NCI-H1694 treated with DMSO at 0.1 percent for 48 hours (cell line): ENCODE measurements at regions not wholly inside any gene's neighbourhood (a gene's known extent, or its start where the extent isn't known, plus 50 kb on each side); places are given as distances from the start of the nearest gene placed in this dataset.

ENCODE experiments used
- DNase-seq: peaks from one replicate; lab custom pipeline; 2025; lab: John Stamatoyannopoulos, UW

DNA sequence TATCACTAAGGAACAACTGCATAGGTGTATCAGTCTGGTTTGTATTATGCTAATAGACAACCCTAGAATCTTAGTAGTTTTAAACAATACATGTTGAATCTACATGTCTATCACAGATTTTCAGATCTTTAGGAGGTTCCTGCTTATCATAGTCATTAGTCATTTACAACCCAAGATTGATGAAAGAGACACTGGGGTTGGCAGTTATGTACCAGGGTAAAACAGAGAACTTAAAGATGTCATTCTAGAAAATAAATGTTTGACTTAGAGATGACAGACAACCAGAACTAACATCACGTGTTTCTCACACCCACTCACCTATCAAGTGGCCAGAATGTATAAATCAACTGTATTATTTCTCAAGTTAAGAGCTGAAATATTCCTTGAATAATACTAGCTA is 181.9 kb downstream of the PABPC4L start:
- DNase-seq, result no peak

DNA sequence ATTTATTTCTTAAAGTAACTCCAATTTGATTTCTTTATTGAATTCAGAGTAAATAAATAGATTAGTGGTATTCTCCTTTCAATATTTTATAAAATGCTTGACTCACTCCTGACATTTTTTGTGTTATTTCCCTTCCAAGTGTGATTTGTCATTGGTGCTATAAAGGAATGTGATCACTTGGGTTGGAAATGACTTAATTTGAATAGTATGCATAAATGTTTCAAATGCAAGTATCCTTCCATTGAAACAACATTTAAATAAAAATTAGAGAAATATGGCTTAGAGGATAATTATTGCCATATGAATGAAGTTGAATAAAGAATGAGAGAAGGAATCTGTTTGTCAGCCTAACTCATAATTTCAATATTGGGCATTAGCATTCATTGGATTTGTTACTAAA is 182.7 kb downstream of the PABPC4L start:
- DNase-seq, result no peak

DNA sequence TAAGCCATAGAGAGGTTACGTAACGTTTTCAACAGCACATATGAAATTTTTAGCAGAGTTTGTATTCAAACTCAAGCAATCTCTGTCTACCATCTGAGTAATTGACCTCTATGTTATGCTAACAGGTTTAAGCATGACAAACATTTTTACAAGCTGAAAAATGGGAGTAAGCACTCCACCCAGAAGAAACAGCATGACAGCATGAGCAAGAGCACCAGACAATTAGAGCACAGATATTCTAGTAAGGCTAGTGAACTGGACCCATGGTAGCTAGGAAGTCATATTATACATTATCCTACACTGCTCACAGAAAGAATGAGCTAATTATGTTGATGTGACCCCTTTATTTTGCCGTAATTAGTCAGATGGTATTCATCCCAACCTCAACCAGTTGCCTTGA is 200.5 kb downstream of the PABPC4L start:
- DNase-seq, result no peak

DNA sequence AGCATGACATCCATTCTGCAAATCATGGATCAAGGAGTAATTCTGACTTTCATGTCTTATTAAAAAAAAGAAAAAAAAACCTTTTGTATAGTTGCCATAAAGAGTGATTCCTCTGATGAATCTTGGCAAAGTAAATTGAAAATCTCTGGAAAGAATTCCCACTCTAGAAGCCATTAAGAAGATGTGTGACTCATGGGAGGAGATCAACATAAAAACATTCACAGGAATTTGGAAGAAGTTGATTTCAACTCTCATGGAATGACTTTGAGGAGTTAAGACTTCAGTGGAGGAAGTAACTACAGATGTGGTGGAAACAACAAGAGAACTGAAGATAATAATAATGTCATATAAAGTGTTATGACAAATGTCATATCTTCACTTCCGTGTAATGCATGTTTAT is 204.2 kb downstream of the PABPC4L start:
- no peak for DNase-seq

DNA sequence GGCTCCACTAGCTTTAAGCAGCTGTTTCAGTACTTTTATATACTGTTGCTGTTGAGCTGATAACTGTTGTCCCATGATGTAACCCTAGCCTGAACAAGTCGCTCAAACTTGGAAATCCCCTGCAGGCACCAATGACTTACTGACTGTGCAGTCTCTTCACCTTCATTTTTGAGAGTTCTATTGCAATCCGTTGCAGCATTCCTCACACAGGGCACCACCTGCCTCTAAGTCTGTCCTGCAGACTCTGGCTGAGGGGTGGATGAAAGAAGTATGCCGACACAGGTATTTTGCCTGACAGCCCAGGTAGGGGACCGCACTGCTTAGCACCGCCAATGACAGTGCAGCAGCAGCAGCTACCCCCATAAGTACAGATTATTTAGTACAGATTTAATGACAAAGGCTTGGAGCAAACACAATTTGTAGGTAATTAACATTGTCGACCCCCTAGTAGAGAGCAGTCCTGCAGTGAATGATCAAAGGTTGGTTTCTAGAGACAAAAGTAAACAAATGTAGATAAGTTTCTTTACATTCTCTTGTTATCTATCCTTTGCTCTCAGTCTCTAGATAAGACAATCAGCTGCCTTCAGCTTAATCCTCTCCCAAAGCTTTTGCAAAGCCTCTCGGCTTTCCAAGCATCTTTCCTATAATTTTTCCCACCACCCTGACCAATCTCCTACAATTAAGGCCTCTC is 205.0 kb downstream of the PABPC4L start:
- DNase-seq, result no peak

DNA sequence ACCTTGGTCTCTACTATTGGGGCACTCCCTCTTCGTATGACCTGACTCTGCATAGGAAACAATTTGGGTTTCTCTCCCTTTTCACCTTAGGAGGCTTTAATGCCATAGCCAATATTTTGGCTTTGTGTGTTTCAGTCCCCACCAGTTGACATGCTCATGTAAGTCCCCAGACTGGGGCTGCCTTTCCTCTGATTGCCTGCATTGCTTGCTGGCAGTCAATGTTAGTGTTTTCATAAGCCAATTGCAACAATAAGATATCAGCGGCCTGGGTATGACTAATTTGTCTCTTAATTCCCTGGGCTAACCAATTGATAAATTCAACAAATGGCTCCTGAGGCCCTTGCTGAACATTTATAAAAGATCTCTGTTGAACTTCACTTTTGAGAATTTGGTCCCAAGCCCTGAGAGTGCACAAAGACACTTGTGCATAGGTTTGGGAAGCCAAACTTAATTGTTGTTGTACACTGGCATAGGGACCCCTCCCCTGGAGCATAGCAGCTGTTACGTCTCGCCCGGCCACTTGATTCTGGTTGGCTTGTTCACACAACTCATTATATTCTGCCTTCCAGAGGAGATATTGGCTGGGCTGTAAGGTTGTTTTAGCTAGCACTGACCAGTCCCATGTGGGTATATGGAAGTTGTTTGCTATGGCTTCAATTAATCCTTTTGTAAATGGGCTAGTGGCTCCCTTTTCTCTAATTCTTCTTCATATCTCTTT is 206.2 kb downstream of the PABPC4L start:
- no peak for DNase-seq

DNA sequence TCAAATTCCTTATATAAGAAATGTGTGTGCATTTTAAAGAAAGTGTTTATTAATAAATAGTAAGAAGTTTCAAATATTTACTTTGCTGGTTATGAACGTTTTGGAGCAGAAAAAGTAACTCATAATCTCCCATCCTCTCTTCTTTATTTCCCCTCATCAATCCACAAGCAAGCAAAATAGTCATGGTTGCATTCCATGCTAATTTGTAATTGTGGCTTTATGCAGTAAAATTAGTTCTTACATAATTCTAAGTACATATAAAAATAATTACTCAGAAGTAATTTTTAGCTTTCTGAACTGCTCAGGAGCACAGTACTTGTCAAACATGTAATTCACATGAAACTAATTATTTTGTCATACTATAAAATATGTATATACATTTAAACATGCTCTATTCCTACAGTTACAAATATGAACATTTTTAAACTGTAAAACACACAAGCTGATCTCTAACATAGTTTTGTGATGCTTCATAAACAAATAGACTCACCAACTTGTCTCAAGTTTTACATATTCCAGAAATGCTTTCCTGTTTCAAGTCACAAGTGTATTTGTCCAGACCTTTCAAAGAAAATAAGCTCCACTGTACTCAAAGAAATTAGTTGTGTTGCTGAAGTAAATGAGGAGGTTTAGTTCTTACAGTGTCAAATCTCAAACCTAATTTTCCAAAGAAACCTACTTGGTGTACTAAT is 218.9 kb downstream of the PABPC4L start:
- no peak for DNase-seq

DNA sequence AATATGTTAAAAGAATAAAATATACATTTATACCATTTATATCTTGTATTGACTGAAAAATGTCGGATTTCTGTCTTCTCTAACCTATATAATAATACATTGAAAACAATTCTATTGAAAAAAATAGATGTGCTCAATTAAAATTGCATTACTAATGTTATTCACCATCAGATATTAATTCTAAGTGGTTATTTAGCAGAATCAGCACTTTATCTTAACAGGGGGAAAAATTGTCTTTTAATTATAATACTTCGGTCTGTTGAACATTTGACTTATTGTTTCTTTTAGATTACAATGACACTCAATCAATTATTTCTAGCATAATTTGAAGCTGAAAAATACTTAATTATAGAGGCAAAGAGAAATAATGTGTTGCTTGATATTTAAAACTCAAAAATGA is 220.3 kb downstream of the PABPC4L start:
- no peak for DNase-seq

DNA sequence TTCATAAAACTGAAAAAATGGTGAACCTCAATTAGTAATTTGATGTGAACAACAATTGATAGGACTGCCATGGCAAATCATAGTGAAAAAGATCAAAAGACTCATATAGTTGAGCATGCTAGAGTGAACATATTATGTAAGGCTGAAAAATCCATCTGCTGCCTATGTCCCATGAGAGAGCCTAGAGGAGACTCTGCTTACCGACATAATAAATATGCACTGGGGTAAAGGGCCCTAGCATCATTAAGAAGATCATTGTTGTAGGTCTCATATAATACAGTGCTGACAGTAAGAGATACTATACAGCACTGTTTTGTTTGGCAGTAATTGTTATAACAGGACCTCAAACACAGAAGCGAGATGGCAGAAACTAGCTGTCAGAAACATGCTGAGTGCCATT is 229.0 kb downstream of the PABPC4L start:
- no peak for DNase-seq

DNA sequence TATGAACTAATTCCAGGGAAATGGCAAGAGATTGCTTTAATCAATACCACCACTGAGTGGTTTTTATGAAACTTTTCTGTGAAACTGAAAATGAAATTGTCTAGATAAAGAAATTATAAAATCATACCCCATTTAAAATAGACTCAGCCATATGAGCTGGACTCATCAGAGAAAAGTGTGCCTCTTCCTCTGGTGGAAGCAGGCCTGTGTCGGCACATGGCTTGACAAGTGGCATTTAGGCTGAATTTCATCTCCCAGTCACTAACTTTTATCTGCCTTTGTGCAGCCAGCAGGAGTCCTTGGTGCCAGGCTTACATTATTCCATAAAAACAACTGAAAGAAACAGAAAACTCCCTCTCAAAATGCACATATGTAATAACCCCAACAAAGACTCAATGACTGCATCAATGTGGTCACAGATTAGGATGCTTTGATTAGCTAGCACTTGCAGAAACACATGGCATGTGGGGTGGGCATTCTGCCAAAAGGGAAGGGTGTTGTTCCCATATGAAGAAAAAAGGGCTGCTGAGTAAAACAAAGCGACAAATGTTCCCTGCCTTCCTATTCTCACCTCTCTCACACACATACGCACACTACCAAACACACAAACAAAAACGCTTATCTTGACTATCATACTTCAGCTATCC is 232.3 kb downstream of the PABPC4L start:
- peak; percentile 17 for DNase-seq

DNA sequence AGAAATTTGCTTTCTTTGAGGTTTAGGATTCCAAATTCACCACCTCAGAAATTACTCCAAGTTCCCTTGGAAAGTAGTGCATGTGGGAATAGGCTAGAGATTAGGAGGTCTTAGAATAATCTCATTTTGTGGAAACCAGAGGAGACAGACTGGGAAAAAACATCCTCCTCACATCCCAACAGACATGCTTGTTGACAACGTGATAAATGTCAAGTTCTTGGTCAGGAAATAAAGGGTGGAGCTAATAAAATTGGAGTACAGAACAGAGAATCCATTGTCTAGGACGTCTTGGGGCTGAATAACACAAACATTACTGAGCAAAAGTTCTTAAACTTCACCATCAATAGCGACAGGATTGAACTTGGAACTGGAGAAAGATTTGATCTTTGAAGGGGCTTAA is 233.4 kb downstream of the PABPC4L start:
- no peak for DNase-seq

DNA sequence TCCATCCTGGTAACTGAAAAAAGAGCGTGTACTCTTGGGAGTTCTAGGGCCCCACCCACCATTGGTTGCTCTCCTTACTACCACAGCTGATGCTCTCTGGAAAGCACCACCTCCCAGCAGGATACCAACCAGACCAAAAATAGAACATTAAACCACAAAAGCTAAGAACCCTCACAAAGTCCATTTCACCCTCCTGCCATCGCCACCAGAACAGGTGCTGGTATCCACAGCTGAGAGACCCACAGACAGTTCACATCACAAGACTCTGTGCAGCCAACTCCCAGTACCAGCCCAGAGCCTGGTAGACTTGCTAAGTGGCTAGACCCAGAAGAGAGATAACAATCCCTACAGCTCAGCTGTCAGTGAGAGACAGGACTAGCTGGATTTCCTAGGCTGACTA is 240.6 kb downstream of the PABPC4L start:
- DNase-seq, result no peak

DNA sequence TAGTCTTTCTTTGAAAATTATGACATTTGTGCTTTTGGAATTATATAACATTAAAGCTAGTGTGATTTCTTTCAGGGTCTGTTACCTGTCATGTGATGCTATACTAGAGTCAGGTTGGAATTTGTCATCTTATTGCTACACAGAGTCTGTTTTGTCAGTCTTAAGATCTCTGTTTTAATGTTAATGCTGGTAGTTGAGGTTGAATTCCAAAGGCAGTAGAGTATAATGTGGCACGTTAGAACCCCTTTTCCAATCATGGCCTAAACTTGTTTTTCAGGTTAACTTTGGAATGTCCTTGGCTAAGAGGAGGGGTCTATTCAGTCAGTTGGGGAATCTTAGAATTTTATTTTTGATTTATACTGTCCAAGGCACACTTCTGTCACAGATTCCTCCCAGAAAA is 258.5 kb downstream of the PABPC4L start:
- no peak for DNase-seq

DNA sequence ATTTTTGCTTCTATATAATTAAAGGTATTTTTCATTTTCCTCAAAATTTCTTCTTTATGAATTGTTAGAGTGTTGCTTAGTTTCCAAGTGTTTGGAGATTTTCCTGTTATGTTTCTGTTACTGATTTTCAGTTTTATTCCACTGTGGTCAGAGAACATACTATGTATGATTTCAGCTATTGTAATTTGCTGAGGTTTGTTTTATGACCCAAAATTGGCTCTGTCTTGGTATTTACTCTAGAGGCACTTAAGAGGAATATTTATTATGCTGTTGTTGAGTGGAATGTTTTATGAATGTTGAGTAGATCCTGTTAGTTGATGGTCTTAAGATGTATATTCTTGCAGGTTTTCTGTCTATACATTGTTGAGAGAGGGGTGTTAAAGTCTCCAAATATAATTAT is 263.5 kb downstream of the PABPC4L start:
- no peak for DNase-seq

DNA sequence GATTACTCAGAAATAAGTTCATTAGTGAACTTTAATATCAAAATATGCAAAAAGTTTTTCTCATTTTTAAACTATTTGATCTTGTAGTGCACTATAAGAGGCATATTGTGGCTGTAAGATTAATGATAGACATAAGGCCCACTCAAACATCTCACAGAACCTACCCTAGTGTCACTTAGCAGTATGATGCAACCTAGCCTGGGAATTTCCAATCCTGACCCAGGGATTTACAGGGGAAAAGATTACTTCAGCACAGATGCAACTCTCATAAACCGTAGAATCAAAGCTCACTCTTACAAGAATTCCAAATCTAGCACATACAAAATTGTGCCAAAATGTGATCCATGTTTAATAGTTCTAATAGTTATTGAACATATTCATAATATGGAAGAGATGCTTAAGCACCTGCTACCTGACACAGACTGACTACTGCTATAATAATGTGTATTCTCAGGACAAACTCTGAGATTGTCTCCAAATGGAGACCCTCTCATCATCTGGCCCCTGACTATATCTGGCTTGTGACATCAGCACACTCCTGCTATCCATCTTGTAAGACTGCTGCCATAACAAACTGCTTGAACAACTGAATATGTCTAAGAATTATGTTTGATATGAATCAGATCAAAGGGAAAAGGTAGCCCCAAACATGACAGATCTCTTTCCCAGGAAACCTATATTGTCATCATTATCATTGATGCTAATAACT is 271.9 kb downstream of the PABPC4L start:
- DNase-seq, result no peak

DNA sequence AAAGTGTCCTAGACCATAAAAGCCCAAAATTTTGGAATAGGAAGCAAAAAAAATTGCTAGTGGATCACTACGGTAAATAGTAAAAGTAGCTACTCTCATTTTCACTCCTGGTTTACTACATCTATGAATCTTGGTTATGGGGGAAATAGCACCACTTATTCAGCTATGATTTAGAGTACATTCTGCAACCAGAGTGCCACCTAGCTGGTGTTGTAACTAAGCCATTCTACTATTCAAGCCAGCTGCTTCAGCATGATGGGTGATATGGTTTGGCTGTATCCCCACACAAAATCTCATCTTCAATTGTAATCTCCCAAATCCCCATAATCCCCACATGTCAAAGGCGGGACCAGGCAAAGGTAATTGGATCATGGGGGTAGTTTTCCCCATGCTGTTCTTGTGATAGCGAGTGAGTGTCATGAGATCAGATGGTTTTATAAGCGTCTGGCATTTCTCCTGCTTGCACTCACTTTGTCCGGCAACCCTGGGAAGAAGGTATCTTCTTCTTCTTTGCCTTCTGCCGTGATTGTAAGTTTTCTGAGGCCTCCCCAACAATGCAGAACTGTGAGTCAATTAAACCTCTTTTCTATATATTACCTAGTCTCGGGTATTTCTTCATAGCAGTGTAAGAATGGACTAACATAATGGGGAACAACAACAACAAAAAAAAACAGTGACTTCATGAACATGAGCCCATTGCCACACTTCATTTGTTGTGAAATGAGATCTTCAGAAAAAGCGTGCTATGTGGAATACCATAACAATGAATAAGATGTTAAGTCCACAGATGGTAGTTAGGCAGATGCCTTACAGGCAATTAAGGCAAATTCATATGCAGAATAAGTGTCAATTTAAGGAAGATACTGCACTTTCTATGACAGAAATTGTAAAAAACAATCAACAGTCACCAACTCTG is 280.1 kb downstream of the PABPC4L start:
- DNase-seq, result no peak

DNA sequence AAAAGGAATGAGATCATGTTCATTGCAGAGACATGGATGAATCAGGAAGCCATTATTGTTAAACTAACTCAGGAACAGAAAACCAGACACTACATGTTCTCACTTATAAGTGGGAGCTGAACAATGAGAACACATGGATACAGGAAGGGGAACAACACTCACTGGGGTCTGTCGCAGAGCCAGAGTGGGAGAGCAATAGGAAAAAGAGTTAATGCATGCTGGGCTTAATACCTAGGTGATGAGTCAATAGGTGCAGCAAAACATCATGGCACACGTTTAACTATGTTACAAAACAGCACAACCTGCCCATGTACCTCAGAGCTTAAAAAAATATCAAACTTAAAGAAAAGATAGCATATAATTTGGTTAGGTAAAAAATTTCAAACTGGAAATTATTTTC is 281.4 kb downstream of the PABPC4L start:
- DNase-seq, result no peak

DNA sequence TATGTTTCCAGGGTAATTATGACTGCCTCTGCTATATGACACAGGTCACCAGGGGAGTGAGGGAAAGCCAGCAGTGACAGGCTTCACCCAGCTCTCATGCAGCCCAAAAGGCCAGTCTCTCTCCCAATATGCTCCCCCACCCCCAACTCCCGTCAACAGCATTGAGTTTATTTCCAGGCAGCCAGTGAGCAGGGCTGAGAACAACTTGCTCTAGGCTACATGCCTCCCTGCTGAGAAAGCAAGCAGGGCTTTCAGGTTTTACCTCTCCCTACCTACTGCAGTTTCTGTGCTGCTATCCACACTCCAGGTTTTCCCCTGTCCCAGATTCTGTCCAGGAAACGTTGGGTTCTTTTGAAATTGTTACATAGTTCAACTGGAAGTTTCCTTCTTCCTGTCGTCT is 291.4 kb downstream of the PABPC4L start:
- no peak for DNase-seq

DNA sequence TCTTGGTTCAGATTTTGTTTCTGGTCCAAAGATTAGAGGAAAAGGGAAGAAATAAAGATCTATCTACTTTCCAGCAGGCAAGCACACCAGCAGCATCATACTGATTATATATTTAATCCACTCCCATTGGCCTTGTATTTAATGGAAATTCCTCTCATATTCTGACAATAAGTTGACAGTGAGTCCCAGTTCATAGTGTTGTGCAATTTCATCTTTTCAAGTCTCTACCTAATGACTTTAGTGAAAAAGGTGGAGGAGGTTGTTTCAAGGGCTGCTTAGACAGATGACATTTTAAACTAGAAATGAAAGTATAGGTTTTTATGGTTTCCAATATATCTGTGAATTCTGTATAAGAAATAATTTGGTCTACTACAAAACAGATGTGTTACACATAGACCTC is 298.6 kb downstream of the PABPC4L start:
- DNase-seq, result no peak

DNA sequence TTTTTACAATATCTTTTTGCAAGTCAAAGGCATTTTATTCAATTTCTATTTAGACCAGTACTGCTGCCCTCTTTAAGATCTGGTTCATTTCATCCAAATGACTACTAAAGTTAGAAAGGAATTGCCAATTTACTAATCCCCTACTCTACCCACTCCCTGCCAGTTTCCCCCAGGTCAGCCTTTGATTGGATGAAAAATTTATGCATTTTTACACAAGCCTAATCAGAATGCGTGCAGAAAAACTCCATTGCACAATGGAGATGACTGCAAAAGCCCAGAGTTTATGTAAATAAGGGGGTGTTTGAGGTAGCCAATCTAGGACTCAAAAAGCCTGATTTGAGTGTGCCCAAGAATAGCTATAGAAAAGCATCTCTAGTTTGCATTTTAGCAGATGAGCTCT is 310.6 kb downstream of the PABPC4L start:
- DNase-seq, result no peak

DNA sequence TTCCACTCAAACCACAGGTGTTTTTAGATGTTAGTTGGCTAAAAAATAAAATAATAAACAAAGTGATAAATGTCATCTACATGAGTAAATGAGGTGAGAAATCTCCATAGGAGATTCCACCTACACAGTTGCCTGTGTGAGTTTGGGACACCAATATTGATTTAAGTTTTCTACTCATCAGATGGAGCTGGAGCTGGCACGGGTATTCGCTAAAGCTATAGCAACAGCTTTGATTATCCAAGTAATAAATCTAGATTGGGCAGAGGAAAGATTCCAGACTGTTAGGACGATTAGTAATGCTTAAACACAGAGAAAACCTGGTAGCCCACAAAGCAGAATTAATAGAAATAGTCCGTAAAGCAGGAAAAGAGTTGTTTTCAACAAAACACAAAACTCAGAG is 313.9 kb downstream of the PABPC4L start:
- no peak for DNase-seq
